Activated CD4-positive, alpha-beta T cell treated with anti-CD3 and anti-CD28 coated beads for 36 hours (primary cell): ENCODE measurements at regions not wholly inside any gene's neighbourhood (a gene's known extent, or its start where the extent isn't known, plus 50 kb on each side); places are given as distances from the start of the nearest gene placed in this dataset.

Experiments
- ATAC-seq: fragments of 200-7000 bp; cut with Tn5 transposase; one replicate; pipeline ENCODE4 v1.10.0; 2021; ENCODE audit warnings: mild to moderate bottlenecking, moderate library complexity
- CTCF ChIA-PET: fragments of 350-600 bp; sonication (Branson Sonifier 250); formaldehyde crosslinking; loops from one replicate; lab custom pipeline; 2021; ENCODE audit warnings: antibody characterized with exemption; lab: Charles Lee
- POLR2A ChIA-PET: fragments of 350-600 bp; sonication (Branson Sonifier 250); formaldehyde crosslinking; loops from one replicate; lab custom pipeline; 2021; ENCODE audit warnings: antibody characterized with exemption, inconsistent platforms; lab: Charles Lee
- DNase-seq: peaks from one replicate; pipeline ENCODE4 v3.0.0-alpha.2; 2020
- H3K27ac Mint-ChIP-seq: one replicate; pipeline ENCODE4 v1.8.0; 2021; ENCODE audit warnings: mixed read lengths
- H3K27me3 Mint-ChIP-seq: one replicate; pipeline ENCODE4 v1.8.0; 2021; ENCODE audit warnings: mixed read lengths
- H3K36me3 Mint-ChIP-seq: one replicate; pipeline ENCODE4 v1.8.0; 2021; ENCODE audit warnings: low read depth, mixed read lengths
- H3K4me1 Mint-ChIP-seq: one replicate; pipeline ENCODE4 v1.8.0; 2021; ENCODE audit warnings: mixed read lengths
- H3K4me3 Mint-ChIP-seq: one replicate; pipeline ENCODE4 v1.8.0; 2021; ENCODE audit warnings: mild to moderate bottlenecking, moderate library complexity, mixed read lengths
- H3K9me3 Mint-ChIP-seq: one replicate; pipeline ENCODE4 v1.8.0; 2021; ENCODE audit warnings: low read depth, mixed read lengths
- intact Hi-C, 2 experiments: fragments of 100-400 bp; cut with DNase I in 1 of 2; cut with micrococcal nuclease in 1 of 2; formaldehyde crosslinking; loops; one replicate each; pipeline versions ENCODE4 v1.14.2 to v1.15.1; 2022 to 2024; cut with DNase I, micrococcal nuclease

DNA sequence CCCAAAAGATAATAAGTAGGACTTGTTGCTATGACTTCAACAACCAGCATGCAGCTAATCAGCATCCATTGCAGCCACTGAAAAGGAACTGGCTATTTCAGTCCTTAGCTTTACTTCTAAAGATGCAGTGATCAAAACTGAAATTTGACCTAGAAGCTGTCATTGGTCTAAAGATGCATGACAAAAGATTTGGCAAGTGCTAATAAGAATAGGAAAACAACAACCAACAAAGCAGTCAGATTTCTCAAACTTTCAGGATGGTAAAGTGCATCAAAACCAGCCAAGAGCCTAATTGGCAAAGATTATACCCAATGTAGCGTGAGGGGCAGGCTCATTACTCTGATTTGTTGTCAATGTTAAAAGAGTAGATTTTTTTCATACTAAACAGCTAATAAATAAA is 77.1 kb upstream of the WDR17 start:
- Mint-ChIP-seq H3K27me3 (peaks cover 7% of the 10 kb centered on the region), H3K27ac (no peak overlapping the region), H3K4me3 (no peak overlapping the region), H3K4me1 (no peaks in the 10 kb centered on the region), H3K9me3 (no peaks in the 10 kb centered on the region), H3K36me3 (no peaks in the 10 kb centered on the region)
- ChIA-PET CTCF (interaction anchor here (0.7 to 2.0 kb wide), 3 partner anchors 9 to 28 kb away, joined by 3 to 8 read pairs (median 3); no protein-coding TSS in a partner anchor), POLR2A (no interaction called here)
- intact Hi-C loops, result no loop called here
- ATAC-seq (no peak), DNase-seq (no peak)

DNA sequence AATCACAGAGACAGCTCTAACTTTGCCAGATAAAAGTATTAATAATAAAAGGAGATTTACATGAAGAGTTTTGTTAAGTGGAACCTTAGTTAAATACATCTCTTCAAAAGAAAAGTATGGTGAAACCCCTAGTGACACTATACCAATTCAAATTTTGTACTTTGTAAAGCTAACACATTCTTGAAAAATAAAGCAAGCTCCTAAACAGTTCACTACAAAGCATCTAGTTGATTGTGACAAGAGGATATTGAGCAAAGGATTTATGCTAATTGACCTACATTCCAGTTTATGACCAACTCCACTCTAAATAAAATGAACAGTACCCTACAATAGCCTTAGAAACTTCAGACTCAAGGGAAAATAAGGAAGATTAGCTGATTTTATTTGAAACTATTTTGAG is 69.4 kb upstream of the WDR17 start:
- H3K9me3 Mint-ChIP-seq, result no peaks in the 10 kb centered on the region
- H3K4me1 Mint-ChIP-seq, result no peaks in the 10 kb centered on the region
- ChIA-PET POLR2A (no interaction called here), CTCF (no interaction called here)
- peaks cover 23% of the 10 kb centered on the region for H3K27me3 Mint-ChIP-seq
- H3K27ac Mint-ChIP-seq, result no peak overlapping the region
- intact Hi-C loops, result no loop called here
- H3K4me3 Mint-ChIP-seq, result no peak overlapping the region
- DNase-seq, result no peak
- H3K36me3 Mint-ChIP-seq, result no peaks in the 10 kb centered on the region
- no peak for ATAC-seq

- ATAC-seq, result no peak
- no peak for DNase-seq
- ChIA-PET CTCF (interaction anchor here (0.9 kb wide), 1 partner anchor 8 kb away, joined by 3 read pairs; no protein-coding TSS in a partner anchor), POLR2A (no interaction called here)
- H3K27ac Mint-ChIP-seq, result no peak overlapping the region
- H3K4me1 Mint-ChIP-seq, result peaks cover 7% of the 10 kb centered on the region
- intact Hi-C loops, result no loop called here
- peaks cover 31% of the 10 kb centered on the region for H3K27me3 Mint-ChIP-seq
- no peaks in the 10 kb centered on the region for H3K36me3 Mint-ChIP-seq
- no peak overlapping the region for H3K4me3 Mint-ChIP-seq
- H3K9me3 Mint-ChIP-seq, result no peaks in the 10 kb centered on the region
Observed at GRCh38 chr4:175997291-175997690, 68.3 kb upstream of the WDR17 start.

DNA sequence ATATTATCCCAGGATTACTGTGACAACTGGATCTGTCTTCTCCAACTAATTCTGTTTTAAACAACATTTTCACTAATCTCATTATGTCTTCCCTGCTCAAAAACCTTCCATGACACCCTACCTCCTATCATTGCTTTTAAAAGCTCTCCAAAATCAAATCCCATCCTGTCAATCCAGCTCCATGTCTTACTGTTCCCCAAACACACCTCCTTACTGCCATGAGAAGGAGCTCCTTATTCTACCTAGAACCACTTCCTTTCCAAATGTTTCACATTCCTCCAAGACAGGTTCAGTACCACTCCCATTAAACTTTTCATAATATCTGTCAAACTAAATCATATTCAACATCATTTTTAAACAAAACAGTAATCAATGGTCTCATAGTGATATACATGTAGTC is 66.9 kb upstream of the WDR17 start:
- no peaks in the 10 kb centered on the region for H3K36me3 Mint-ChIP-seq
- no peak overlapping the region for H3K4me3 Mint-ChIP-seq
- POLR2A ChIA-PET, result no interaction called here
- intact Hi-C loops, result no loop called here
- DNase-seq, result no peak
- H3K27ac Mint-ChIP-seq, result no peak overlapping the region
- CTCF ChIA-PET, result interaction anchor here (0.6 kb wide), 1 partner anchor 1050 kb away, joined by 5 read pairs; no protein-coding TSS in a partner anchor
- no peaks in the 10 kb centered on the region for H3K9me3 Mint-ChIP-seq
- peaks cover 11% of the 10 kb centered on the region for H3K4me1 Mint-ChIP-seq
- peaks cover 37% of the 10 kb centered on the region for H3K27me3 Mint-ChIP-seq
- no peak for ATAC-seq

GRCh38 chr4:175999944-176000343 is 65.7 kb upstream of the WDR17 start:
- H3K9me3 Mint-ChIP-seq, result no peaks in the 10 kb centered on the region
- H3K27ac Mint-ChIP-seq, result no peak overlapping the region
- CTCF ChIA-PET, result no interaction called here
- ATAC-seq (no peak), DNase-seq (no peak)
- peaks cover 11% of the 10 kb centered on the region for H3K4me1 Mint-ChIP-seq
- POLR2A ChIA-PET, result no interaction called here
- H3K27me3 Mint-ChIP-seq, result peaks cover 39% of the 10 kb centered on the region
- no peak overlapping the region for H3K4me3 Mint-ChIP-seq
- H3K36me3 Mint-ChIP-seq, result no peaks in the 10 kb centered on the region
- intact Hi-C loops, result no loop called here

GRCh38 chr4:176001151-176002006 is 64.3 kb upstream of the WDR17 start:
- no peak overlapping the region for H3K27ac Mint-ChIP-seq
- H3K36me3 Mint-ChIP-seq, result no peaks in the 10 kb centered on the region
- intact Hi-C loops, result no loop called here
- H3K4me1 Mint-ChIP-seq, result peaks cover 11% of the 10 kb centered on the region
- DNase-seq (peak; percentile 5), ATAC-seq (no peak)
- ChIA-PET CTCF (no interaction called here), POLR2A (no interaction called here)
- no peaks in the 10 kb centered on the region for H3K9me3 Mint-ChIP-seq
- H3K4me3 Mint-ChIP-seq, result no peak overlapping the region
- peaks cover 41% of the 10 kb centered on the region for H3K27me3 Mint-ChIP-seq

DNA sequence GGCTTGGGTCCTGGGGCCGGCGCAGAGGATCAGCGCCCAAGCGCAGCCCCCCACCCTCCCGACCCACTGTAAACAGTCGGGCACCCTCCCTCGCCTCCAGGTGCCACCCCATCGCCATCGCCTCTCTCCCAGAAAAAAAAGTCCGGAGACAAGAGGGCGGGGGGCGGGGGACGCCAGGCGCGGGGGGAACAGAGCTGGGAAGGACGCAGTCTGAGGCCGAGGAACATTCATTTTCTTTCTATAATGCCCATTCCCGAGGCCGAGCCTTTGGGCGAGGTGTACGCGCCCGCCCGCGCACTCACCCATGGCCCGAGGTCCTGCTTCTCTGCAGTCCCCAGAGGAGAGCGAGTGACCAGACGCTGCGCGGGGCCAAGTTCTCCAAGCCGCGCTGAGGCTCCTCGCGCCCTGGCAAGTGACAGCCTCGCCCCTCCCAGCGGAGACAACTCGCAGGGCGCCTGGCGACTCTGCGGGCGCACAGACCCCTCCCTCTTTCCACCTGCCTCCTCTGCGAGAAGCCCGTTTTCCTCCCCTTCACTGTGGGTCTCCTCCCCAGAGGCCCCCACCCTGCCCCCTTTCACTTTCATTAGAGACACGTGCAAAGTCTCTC is 63.5 kb upstream of the WDR17 start:
- Mint-ChIP-seq H3K36me3 (no peaks in the 10 kb centered on the region), H3K27me3 (peaks cover 41% of the 10 kb centered on the region), H3K4me1 (peaks cover 11% of the 10 kb centered on the region), H3K27ac (no peak overlapping the region), H3K4me3 (peak overlapping the region; percentile 21), H3K9me3 (no peaks in the 10 kb centered on the region)
- ATAC-seq (no peak), DNase-seq (peak; percentile 24)
- intact Hi-C loops, result no loop called here
- CTCF ChIA-PET, result no interaction called here
- POLR2A ChIA-PET, result no interaction called here

GRCh38 chr4:176005766-176006165 is 59.9 kb upstream of the WDR17 start:
- POLR2A ChIA-PET, result no interaction called here
- no peak overlapping the region for H3K27ac Mint-ChIP-seq
- H3K36me3 Mint-ChIP-seq, result no peaks in the 10 kb centered on the region
- no peak for ATAC-seq
- no peaks in the 10 kb centered on the region for H3K9me3 Mint-ChIP-seq
- intact Hi-C loops, result no loop called here
- peaks cover 11% of the 10 kb centered on the region for H3K4me1 Mint-ChIP-seq
- CTCF ChIA-PET, result interaction anchor here (0.6 kb wide), 1 partner anchor 730 kb away, joined by 3 read pairs; no protein-coding TSS in a partner anchor
- peaks cover 24% of the 10 kb centered on the region for H3K27me3 Mint-ChIP-seq
- no peak for DNase-seq
- H3K4me3 Mint-ChIP-seq, result no peak overlapping the region

DNA sequence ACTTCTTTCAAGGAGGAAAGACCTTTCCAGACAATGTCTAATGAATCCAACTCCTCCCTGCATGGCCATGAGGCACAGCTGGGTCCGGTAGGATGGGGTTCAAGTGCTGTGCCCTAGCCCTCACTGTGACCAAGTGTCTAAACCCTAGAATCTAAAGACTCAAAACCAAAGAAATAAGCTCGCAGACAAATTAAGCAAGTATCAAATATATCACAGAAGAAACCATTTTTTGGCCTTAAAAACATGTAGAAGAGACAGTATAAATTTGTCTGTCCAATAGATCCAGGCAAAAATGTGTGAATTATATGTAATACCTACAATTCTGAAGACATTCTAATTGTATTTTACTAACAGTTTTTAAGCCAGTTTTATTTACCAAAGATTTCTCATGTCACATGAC is 56.4 kb upstream of the WDR17 start:
- intact Hi-C loops, result no loop called here
- POLR2A ChIA-PET, result no interaction called here

GRCh38 chr4:176011529-176011928 is 54.1 kb upstream of the WDR17 start:
- no peaks in the 10 kb centered on the region for H3K9me3 Mint-ChIP-seq
- peaks cover 3% of the 10 kb centered on the region for H3K27me3 Mint-ChIP-seq
- no peak overlapping the region for H3K27ac Mint-ChIP-seq
- DNase-seq (no peak), ATAC-seq (no peak)
- no peaks in the 10 kb centered on the region for H3K4me1 Mint-ChIP-seq
- CTCF ChIA-PET, result no interaction called here
- H3K36me3 Mint-ChIP-seq, result no peaks in the 10 kb centered on the region
- no peak overlapping the region for H3K4me3 Mint-ChIP-seq
- POLR2A ChIA-PET, result no interaction called here
- intact Hi-C loops, result no loop called here

More for the DNA sequence above, 56.4 kb upstream of the WDR17 start:
- no peak overlapping the region for H3K4me3 Mint-ChIP-seq
- no peaks in the 10 kb centered on the region for H3K36me3 Mint-ChIP-seq
- H3K4me1 Mint-ChIP-seq, result no peaks in the 10 kb centered on the region
- ATAC-seq (no peak), DNase-seq (no peak)
- CTCF ChIA-PET, result no interaction called here
- no peak overlapping the region for H3K27ac Mint-ChIP-seq
- no peaks in the 10 kb centered on the region for H3K9me3 Mint-ChIP-seq
- peaks cover 2% of the 10 kb centered on the region for H3K27me3 Mint-ChIP-seq

DNA sequence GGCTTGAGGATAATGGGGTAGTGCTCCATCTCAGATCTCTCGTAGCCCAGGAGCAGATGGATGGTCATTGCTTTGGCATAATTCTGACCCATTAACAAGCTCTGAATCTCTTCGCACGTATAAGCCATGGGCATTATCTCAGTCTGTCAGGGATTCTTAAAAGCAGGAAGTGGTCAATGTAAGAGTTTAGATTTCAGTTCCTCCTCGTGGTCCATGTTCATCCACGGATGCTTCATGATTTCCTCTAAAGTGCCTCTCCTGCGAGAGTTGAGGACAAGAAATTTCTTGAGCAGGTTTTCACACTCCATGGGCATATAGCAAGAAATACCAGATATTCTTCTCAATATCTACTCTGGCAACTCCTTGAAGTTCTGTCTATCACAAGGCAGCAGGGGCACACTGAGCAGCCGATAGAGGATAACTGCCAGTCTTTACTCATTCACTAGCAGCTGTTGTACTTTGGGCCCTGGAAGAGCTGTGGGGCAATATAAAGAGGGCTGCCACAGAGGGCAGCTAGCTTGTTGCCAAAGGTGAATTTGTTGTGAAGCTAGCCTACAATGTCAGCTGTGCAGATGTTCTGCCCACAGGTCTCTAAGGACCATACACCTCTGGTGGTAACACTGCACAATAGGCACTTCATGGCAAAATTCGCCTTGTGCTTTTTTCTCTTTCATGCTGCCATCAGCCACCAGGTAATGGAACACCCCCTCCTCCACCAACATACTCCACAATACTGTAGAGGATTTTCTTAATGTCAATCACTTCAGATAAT is 52.0 kb upstream of the WDR17 start:
- intact Hi-C loops, result no loop called here
- H3K9me3 Mint-ChIP-seq, result no peaks in the 10 kb centered on the region
- DNase-seq (no peak), ATAC-seq (no peak)
- no peak overlapping the region for H3K27ac Mint-ChIP-seq
- peaks cover 5% of the 10 kb centered on the region for H3K27me3 Mint-ChIP-seq
- no peak overlapping the region for H3K4me3 Mint-ChIP-seq
- no peaks in the 10 kb centered on the region for H3K36me3 Mint-ChIP-seq
- POLR2A ChIA-PET, result no interaction called here
- CTCF ChIA-PET, result interaction anchor here (0.7 to 1.4 kb wide), 2 partner anchors 13 to 35 kb away, joined by 3 read pairs; no protein-coding TSS in a partner anchor
- H3K4me1 Mint-ChIP-seq, result no peaks in the 10 kb centered on the region
